ENCODE measurements at regions not wholly inside any gene's neighbourhood (a gene's known extent, or its start where the extent isn't known, plus 50 kb on each side); places are given as distances from the start of the nearest gene placed in this dataset.

GRCh38 chr6:105650347-105650746, 247.5 kb upstream of the PREP start:
- Histone ChIP-seq H3K27ac (replicated peaks) (no peak overlapping the region), H3K27me3 (ENCODE audit: low read depth) (no peaks in the 10 kb centered on the region), H3K9me3 (replicated peaks) (peaks cover 14% of the 10 kb centered on the region), H3K4me1 (peaks cover 4% of the 10 kb centered on the region), H3K36me3 (no peaks in the 10 kb centered on the region), H3K4me3 (no peak overlapping the region)
- intact Hi-C loops (cut with micrococcal nuclease) = no loop called here
- TF ChIP-seq CTCF (IDR thresholded peaks at IDR 0.05; ENCODE audit: borderline replicate concordance) = no peak
- DNase-seq = no peak

- no peak overlapping the region for H3K27ac ChIP-seq (replicated peaks)
- no peaks in the 10 kb centered on the region for H3K27me3 ChIP-seq (ENCODE audit: low read depth)
- H3K4me3 ChIP-seq = no peak overlapping the region
- H3K9me3 ChIP-seq (replicated peaks) = peaks cover 10% of the 10 kb centered on the region
- intact Hi-C loops (cut with micrococcal nuclease) = no loop called here
- no peak for DNase-seq
- no peaks in the 10 kb centered on the region for H3K36me3 ChIP-seq
- no peak for TF ChIP-seq CTCF (IDR thresholded peaks at IDR 0.05; ENCODE audit: borderline replicate concordance)
- H3K4me1 ChIP-seq = peaks cover 11% of the 10 kb centered on the region
Measured at GRCh38 chr6:105649192-105649591, 246.3 kb upstream of the PREP start.

GRCh38 chr6:105648276-105648675, 245.4 kb upstream of the PREP start:
- Histone ChIP-seq H3K27me3 (ENCODE audit: low read depth) (no peaks in the 10 kb centered on the region), H3K36me3 (no peaks in the 10 kb centered on the region), H3K27ac (replicated peaks) (no peak overlapping the region), H3K4me1 (peaks cover 11% of the 10 kb centered on the region), H3K4me3 (no peak overlapping the region), H3K9me3 (replicated peaks) (peaks cover under 1% of the 10 kb centered on the region)
- no peak for DNase-seq
- intact Hi-C loops (cut with micrococcal nuclease) = no loop called here
- no peak for TF ChIP-seq CTCF (IDR thresholded peaks at IDR 0.05; ENCODE audit: borderline replicate concordance)

GRCh38 chr6:105646391-105646867, 243.5 kb upstream of the PREP start:
- no peak for TF ChIP-seq CTCF (IDR thresholded peaks at IDR 0.05; ENCODE audit: borderline replicate concordance)
- Histone ChIP-seq H3K4me3 (no peak overlapping the region), H3K27me3 (ENCODE audit: low read depth) (no peaks in the 10 kb centered on the region), H3K36me3 (no peaks in the 10 kb centered on the region), H3K9me3 (replicated peaks) (no peaks in the 10 kb centered on the region), H3K27ac (replicated peaks) (no peak overlapping the region), H3K4me1 (peaks cover 11% of the 10 kb centered on the region)
- no peak for DNase-seq
- intact Hi-C loops (cut with micrococcal nuclease) = no loop called here

GRCh38 chr6:105645958-105646357, 243.1 kb upstream of the PREP start:
- Histone ChIP-seq H3K4me1 (peaks cover 11% of the 10 kb centered on the region), H3K27me3 (ENCODE audit: low read depth) (no peaks in the 10 kb centered on the region), H3K27ac (replicated peaks) (no peak overlapping the region), H3K4me3 (no peak overlapping the region), H3K36me3 (no peaks in the 10 kb centered on the region), H3K9me3 (replicated peaks) (no peaks in the 10 kb centered on the region)
- TF ChIP-seq CTCF (IDR thresholded peaks at IDR 0.05; ENCODE audit: borderline replicate concordance) = no peak
- no peak for DNase-seq
- intact Hi-C loops (cut with micrococcal nuclease) = no loop called here

- DNase-seq = no peak
- Histone ChIP-seq H3K27ac (replicated peaks) (no peak overlapping the region), H3K9me3 (replicated peaks) (no peaks in the 10 kb centered on the region), H3K4me3 (no peak overlapping the region), H3K27me3 (ENCODE audit: low read depth) (no peaks in the 10 kb centered on the region), H3K4me1 (peaks cover 11% of the 10 kb centered on the region), H3K36me3 (no peaks in the 10 kb centered on the region)
- intact Hi-C loops (cut with micrococcal nuclease) = no loop called here
- no peak for TF ChIP-seq CTCF (IDR thresholded peaks at IDR 0.05; ENCODE audit: borderline replicate concordance)
Measured at GRCh38 chr6:105645156-105645555, 242.3 kb upstream of the PREP start.

All from left ventricle myocardium inferior (tissue), 1 donor.